Ishikawa (cell line): ENCODE measurements at regions not wholly inside any gene's neighbourhood (a gene's known extent, or its start where the extent isn't known, plus 50 kb on each side); places are given as distances from the start of the nearest gene placed in this dataset.

Source experiments
- CEBPB ChIP-seq: IDR thresholded peaks from 2 replicates; pipeline ENCODE4 v1.6.1; 2012
- EP300 ChIP-seq: IDR thresholded peaks from 2 replicates; pipeline ENCODE4 v1.6.1; 2012; ENCODE audit warnings: borderline replicate concordance
- FOXM1 ChIP-seq: IDR thresholded peaks from 2 replicates; pipeline ENCODE4 v1.6.1; 2012; ENCODE audit warnings: low read depth, borderline replicate concordance
- RAD21 ChIP-seq: IDR thresholded peaks from 2 replicates; pipeline ENCODE4 v1.6.1; 2012; ENCODE audit warnings: low read depth
- TAF1 ChIP-seq: IDR thresholded peaks from 2 replicates; pipeline ENCODE4 v1.6.1; 2012; ENCODE audit warnings: low read depth, mild to moderate bottlenecking
- TCF12 ChIP-seq: IDR thresholded peaks from 2 replicates; pipeline ENCODE4 v1.6.1; 2012; ENCODE audit warnings: low read depth
- TF ChIP-seq, protein P1 (sequence below): IDR thresholded peaks from 2 replicates; pipeline ENCODE4 v1.6.1; 2012
- TF ChIP-seq, protein P2 (sequence below): IDR thresholded peaks from 2 replicates; pipeline ENCODE4 v1.6.1; 2012; ENCODE audit warnings: low read depth, mild to moderate bottlenecking
- TF ChIP-seq, protein P3 (sequence below): IDR thresholded peaks from 2 replicates; pipeline ENCODE4 v1.6.1; 2012

DNA sequence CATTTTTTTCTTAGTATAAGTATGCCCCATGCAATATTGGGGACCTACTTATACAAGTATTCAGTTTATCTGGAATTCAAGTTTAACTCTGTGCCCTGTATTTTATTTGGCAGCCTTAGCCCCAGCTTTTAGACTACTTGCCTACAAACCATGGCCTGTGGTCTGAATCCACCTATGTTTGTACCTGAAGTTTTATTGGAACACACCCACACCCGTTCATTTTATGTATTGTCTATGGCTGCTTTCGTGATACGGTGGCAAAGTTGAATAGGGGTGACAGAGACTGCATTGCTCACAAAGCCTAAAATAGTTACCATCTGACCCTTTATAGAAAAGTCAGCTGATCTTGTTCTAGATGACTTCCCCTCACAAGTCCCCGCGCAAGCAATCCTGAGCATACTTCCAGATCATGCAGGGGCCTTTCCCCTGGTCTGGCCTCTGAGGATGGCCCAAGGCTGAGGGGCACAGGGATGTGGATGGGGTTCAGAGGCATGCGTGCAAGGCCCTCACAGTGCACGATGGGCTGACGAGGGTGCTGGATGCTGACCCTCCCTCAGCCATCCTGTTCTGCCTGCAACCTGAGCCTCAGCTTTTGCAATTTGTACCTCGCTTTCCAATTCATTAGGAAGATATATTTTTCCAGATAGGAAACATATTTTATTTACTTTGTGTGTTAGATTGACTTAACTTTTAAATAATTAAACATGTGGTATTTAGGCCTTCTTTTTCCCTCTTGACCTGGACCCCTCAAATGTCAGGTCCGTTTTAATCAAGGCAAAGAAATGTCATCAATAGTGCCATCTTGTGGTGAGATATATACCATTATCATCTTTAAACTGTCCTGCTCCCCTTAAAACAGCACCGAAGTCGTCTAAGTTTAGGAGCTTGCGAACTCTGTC lies 527.3 kb upstream of the CCDC196 start:
- no peak for TF ChIP-seq EP300
- TF ChIP-seq RAD21, result peak; percentile 50; the same call in 1 of the 2 replicates
- TF ChIP-seq, protein P1, sequence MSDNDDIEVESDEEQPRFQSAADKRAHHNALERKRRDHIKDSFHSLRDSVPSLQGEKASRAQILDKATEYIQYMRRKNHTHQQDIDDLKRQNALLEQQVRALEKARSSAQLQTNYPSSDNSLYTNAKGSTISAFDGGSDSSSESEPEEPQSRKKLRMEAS, result no peak
- no peak for TF ChIP-seq TAF1
- TF ChIP-seq CEBPB, result no peak
- no peak for TF ChIP-seq FOXM1
- TF ChIP-seq, protein P2, sequence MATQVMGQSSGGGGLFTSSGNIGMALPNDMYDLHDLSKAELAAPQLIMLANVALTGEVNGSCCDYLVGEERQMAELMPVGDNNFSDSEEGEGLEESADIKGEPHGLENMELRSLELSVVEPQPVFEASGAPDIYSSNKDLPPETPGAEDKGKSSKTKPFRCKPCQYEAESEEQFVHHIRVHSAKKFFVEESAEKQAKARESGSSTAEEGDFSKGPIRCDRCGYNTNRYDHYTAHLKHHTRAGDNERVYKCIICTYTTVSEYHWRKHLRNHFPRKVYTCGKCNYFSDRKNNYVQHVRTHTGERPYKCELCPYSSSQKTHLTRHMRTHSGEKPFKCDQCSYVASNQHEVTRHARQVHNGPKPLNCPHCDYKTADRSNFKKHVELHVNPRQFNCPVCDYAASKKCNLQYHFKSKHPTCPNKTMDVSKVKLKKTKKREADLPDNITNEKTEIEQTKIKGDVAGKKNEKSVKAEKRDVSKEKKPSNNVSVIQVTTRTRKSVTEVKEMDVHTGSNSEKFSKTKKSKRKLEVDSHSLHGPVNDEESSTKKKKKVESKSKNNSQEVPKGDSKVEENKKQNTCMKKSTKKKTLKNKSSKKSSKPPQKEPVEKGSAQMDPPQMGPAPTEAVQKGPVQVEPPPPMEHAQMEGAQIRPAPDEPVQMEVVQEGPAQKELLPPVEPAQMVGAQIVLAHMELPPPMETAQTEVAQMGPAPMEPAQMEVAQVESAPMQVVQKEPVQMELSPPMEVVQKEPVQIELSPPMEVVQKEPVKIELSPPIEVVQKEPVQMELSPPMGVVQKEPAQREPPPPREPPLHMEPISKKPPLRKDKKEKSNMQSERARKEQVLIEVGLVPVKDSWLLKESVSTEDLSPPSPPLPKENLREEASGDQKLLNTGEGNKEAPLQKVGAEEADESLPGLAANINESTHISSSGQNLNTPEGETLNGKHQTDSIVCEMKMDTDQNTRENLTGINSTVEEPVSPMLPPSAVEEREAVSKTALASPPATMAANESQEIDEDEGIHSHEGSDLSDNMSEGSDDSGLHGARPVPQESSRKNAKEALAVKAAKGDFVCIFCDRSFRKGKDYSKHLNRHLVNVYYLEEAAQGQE, result no peak
- TF ChIP-seq TCF12, result no peak
- TF ChIP-seq, protein P3, sequence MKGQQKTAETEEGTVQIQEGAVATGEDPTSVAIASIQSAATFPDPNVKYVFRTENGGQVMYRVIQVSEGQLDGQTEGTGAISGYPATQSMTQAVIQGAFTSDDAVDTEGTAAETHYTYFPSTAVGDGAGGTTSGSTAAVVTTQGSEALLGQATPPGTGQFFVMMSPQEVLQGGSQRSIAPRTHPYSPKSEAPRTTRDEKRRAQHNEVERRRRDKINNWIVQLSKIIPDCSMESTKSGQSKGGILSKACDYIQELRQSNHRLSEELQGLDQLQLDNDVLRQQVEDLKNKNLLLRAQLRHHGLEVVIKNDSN, result no peak
